ENCODE measurements at regions not wholly inside any gene's neighbourhood (a gene's known extent, or its start where the extent isn't known, plus 50 kb on each side); places are given as distances from the start of the nearest gene placed in this dataset.
A peak's percentile ranks its signal among the peaks of the same experiment; 100 is the strongest.

- peak overlapping the region; percentile 54 for H2AFZ ChIP-seq (ENCODE audit: low read length)
- H3K9me3 ChIP-seq (ENCODE audit: low read length): no peaks in the 10 kb centered on the region
- no peak for ATAC-seq
- H4K20me1 ChIP-seq (ENCODE audit: insufficient read depth, low read length): no peaks in the 10 kb centered on the region
- DNase-seq (ENCODE audit: low spot score): no peak
- H3K4me3 ChIP-seq (replicated peaks in 1 of 3; ENCODE audit: insufficient read depth in 1 of 3, low read depth in 2 of 3, low read length in 3 of 3): no peak overlapping the region
- TF ChIP-seq AGO1 (IDR thresholded peaks at IDR 0.05; ENCODE audit: low read depth, low read length, poor library complexity, severe bottlenecking): no peak
- no peak for TF ChIP-seq ZNF557 (CRISPR knock-in tag; IDR thresholded peaks at IDR 0.05)
- TF ChIP-seq ZFY (CRISPR knock-in tag; IDR thresholded peaks at IDR 0.05): no peak
- no peak for TF ChIP-seq RXRA (CRISPR knock-in tag; IDR thresholded peaks at IDR 0.05)
- TF ChIP-seq PAF1 (CRISPR knock-in tag; IDR thresholded peaks at IDR 0.05): no peak
- TF ChIP-seq ZMYM4 (CRISPR knock-in tag; IDR thresholded peaks at IDR 0.05): no peak
- TF ChIP-seq MAF1 (CRISPR knock-in tag; IDR thresholded peaks at IDR 0.05; ENCODE audit: borderline replicate concordance): no peak
- no peak for TF ChIP-seq EHMT2 (IDR thresholded peaks at IDR 0.05; ENCODE audit: borderline replicate concordance, low read depth, low read length)
- TF ChIP-seq ZNF597 (CRISPR knock-in tag; IDR thresholded peaks at IDR 0.05): no peak
- TF ChIP-seq ZNF567 (CRISPR knock-in tag; IDR thresholded peaks at IDR 0.05; ENCODE audit: borderline replicate concordance): no peak
- H3K36me3 ChIP-seq (replicated peaks in 1 of 2; ENCODE audit: control insufficient read depth in 1 of 2, insufficient read depth in 2 of 2, low read length in 2 of 2): no peaks in the 10 kb centered on the region
- FAIRE-seq: no peak
- ChIA-PET CTCF (ENCODE audit: low intra/inter-chr PET ratio, low total read pairs) (no interaction called here), POLR2A (no interaction called here)
- no peaks in the 10 kb centered on the region for H3K79me2 ChIP-seq (ENCODE audit: insufficient read depth, low read length)
- in situ Hi-C loops (cut with HindIII; ENCODE audit: extremely low pct_ligation_motif_present, low pct_unique_long_range_greater_than_20kb) (no loop called here), intact Hi-C loops (cut with micrococcal nuclease; ENCODE audit: unreplicated experiment) (no loop called here)
- BruUV-seq (replicated peaks): no TSS peak
- no peak overlapping the region for H3K4me2 ChIP-seq (ENCODE audit: low read depth, low read length)
- no peaks in the 10 kb centered on the region for H3K27me3 ChIP-seq (ENCODE audit: control insufficient read depth in 1 of 2, insufficient read depth in 2 of 2, low read length in 2 of 2)
- WGBS (ENCODE audit: low lambda C conversion rate): 96% methylated on average over 4 of the region's 4 CpGs
- H3K4me1 ChIP-seq (ENCODE audit: insufficient read depth, low read length): peaks cover 41% of the 10 kb centered on the region
- no peak overlapping the region for H3K27ac ChIP-seq (ENCODE audit: extremely low read length, insufficient read depth, low read length)
- H3K9ac ChIP-seq (ENCODE audit: insufficient read depth, low read depth, low read length): no peak overlapping the region
These were observed 233.0 kb upstream of the RAB4A start for GRCh38 chr1:229037806-229038405.

All from HepG2 (cell line).